PC-9 (cell line): ENCODE measurements at regions not wholly inside any gene's neighbourhood (a gene's known extent, or its start where the extent isn't known, plus 50 kb on each side); places are given as distances from the start of the nearest gene placed in this dataset.
"Not testable (repeated sequence)": the region's sequence is repeated elsewhere in the genome, so short reads cannot be mapped to it uniquely, and the experiment has no call there.

ENCODE experiments used
- CTCF ChIP-seq: fragments of 200-600 bp; sonication (generic); conservative IDR thresholded peaks from 2 replicates; pipeline ENCODE4 v1.6.1; 2017; ENCODE audit warnings: mixed run types, antibody characterized with exemption, mild to moderate bottlenecking, moderate library complexity
- EZH2 ChIP-seq: fragments of 200-600 bp; sonication (generic); IDR thresholded peaks from 2 replicates; pipeline ENCODE4 v1.8.0; 2017; ENCODE audit warnings: antibody characterized with exemption, low read depth

- TF ChIP-seq CTCF, EZH2: not testable (repeated sequence)
Observed at GRCh38 chr5:167427641-167428040, 863.8 kb upstream of the WWC1 start.
